HG03108 (cell line): ENCODE measurements at regions not wholly inside any gene's neighbourhood (a gene's known extent, or its start where the extent isn't known, plus 50 kb on each side); places are given as distances from the start of the nearest gene placed in this dataset.

ENCODE experiments used
- ATAC-seq: cut with Tn5 transposase; IDR thresholded peaks from one replicate; pipeline ENCODE4 v1.9.1; 2021; ENCODE audit warnings: moderate library complexity; ENCODE audit not compliant: unreplicated experiment

GRCh38 chr15:77803487-77803886, 170.8 kb upstream of the LINGO1 start:
- ATAC-seq: no peak

GRCh38 chr15:77800305-77800704, 167.6 kb upstream of the LINGO1 start:
- ATAC-seq: no peak

- ATAC-seq: no peak
Measured at GRCh38 chr15:77798847-77799246, 166.1 kb upstream of the LINGO1 start.

GRCh38 chr15:77798151-77798835, 165.6 kb upstream of the LINGO1 start:
- no peak for ATAC-seq

- no peak for ATAC-seq
Measured at GRCh38 chr15:77797270-77797669, 164.6 kb upstream of the LINGO1 start.

- no peak for ATAC-seq
Measured at GRCh38 chr15:77796046-77796729, 163.5 kb upstream of the LINGO1 start.

DNA sequence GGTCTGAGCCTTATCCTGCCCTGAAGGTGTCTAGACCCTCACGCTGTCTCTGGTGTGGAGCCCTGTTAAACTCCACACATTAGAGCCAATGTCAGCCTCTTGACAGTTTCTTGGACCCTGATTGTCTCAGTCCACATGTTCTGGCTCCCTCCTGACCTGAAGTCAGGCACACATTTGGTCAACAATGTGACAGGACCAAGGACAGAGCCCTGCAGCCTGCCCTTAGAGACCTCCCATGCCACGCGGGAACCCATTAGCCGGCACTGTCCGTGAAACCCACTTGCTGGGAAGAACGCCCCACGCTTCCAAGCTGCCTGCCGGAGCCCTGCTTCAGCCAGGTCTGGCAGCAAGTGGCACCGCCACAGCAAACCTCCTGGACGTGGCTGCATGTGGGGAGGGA, 162.7 kb upstream of the LINGO1 start:
- no peak for ATAC-seq

- ATAC-seq: no peak
Measured at GRCh38 chr15:77791941-77792340, 159.2 kb upstream of the LINGO1 start.

DNA sequence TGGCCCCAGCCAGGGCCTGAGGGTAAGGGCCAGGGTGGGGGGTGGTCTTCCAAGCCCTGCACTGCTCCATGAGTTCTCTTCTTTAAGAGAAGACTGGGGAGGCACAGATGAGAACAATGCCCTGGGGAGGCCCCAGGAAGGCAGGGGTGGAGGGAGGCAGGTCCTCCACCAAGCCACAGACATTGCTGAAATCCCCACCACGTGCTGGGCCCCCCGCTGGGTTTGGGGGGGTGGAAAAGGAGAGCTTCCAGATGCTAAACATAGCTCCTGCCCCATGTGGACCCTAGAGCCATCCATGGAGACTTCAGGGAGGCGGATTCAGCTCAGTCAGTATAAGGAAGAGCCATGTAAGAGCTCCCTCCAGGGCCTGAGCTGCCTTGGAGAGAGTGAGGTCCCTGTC, 157.8 kb upstream of the LINGO1 start:
- ATAC-seq: no peak

- ATAC-seq: no peak
Measured at GRCh38 chr15:77786956-77787355, 154.2 kb upstream of the LINGO1 start.

DNA sequence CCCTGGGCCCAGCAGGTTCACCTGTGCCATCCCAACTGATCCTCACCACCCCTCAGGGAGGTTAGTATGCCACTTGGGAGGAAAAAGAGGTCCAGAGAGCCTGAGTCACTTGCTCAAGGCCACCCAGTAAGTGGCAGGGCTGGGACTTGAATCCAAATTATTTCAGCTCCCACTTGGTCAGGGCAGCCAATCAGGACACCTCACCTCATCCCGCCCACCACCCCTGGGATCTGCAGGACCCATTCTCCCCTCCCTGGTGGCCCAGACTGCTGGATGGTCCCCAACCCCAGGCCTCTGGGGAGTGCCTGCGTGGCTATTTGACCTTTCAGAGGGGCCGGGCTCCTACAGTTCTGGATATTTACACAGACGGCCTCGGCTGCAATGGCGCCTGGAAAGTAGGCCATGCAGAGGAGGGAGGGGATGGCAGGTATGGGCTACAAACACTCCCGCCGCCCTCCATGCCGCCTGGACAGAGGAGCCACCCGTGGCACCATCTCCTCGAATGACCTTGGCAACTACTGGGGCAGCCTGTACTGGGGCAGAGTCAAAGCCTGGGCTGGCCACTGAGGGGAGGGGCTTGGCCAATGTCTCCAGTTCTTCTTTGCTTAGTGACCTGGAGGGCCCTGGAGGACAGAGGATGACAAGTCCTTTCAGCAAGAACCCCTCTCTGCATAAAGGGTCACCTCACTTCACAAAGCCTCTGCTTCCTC, 153.6 kb upstream of the LINGO1 start:
- no peak for ATAC-seq

- ATAC-seq: no peak
Measured at GRCh38 chr15:77784361-77785292, 151.9 kb upstream of the LINGO1 start.

- no peak for ATAC-seq
Measured at GRCh38 chr15:77783636-77784035, 150.9 kb upstream of the LINGO1 start.

GRCh38 chr15:77782691-77783090, 150.0 kb upstream of the LINGO1 start:
- no peak for ATAC-seq

GRCh38 chr15:77781946-77782240, 149.2 kb upstream of the LINGO1 start:
- ATAC-seq: no peak

GRCh38 chr15:77781151-77781945, 148.6 kb upstream of the LINGO1 start:
- no peak for ATAC-seq

- ATAC-seq: no peak
Measured at GRCh38 chr15:77778802-77779201, 146.1 kb upstream of the LINGO1 start.

DNA sequence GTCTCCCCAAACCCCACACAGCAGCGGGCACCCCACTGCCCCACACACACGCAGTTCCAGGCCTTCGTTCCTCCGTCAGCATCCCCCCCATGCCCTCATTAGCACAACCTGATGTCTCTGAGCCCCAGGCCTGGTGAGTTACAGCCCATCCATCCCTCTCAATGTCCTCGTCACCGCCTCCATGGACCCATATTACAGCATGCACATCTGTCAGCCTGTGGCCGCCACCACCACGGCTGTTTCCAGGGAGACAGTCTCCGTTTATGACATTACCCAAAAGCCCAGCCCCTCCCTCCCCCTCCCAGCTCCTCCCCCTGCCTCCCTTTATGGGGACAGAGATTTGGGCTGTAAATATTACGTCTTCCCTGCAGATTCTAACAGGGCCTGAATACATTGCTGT, 143.1 kb upstream of the LINGO1 start:
- ATAC-seq: no peak

DNA sequence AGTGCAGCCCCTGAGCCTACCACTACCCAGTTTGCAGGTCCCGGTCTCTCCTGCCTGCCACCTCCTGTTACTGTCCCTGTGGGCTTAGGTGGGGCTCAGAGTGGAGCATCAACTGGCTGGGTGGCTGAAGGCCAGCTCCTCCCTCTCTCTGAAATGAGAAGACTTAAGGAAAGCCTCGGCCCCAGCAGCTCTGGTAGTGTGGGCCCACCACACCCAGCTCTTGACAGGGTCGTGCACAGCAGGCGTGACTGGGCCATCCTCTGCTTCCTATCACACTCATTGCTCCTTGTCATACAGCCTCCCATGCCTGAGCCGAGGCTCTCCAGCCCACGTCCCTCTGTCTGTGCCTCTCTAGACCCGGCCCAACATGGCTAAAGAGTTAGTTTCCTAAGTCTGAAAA, 142.7 kb upstream of the LINGO1 start:
- ATAC-seq: no peak

GRCh38 chr15:77774350-77774749, 141.6 kb upstream of the LINGO1 start:
- no peak for ATAC-seq
